Stimulated activated naive B cell treated with anti-CD40 and anti-IgM and Interleukin-4, amounts not matched to agents 10 μg/mL and 1 μg/mL and 100 μg/mL, for 72 hours (primary cell): ENCODE measurements at regions not wholly inside any gene's neighbourhood (a gene's known extent, or its start where the extent isn't known, plus 50 kb on each side); places are given as distances from the start of the nearest gene placed in this dataset.
A peak's percentile ranks its signal among the peaks of the same experiment; 100 is the strongest.

ENCODE experiments used
- ATAC-seq, 2 donors: fragments of 150-1000 bp; cut with Tn5 transposase; replicated peaks; 2 replicates each; pipeline ENCODE4 v1.10.0; 2021; ENCODE audit warnings: moderate library complexity in 1 of 2
- DNase-seq: peaks from one replicate; pipeline ENCODE4 v3.0.0; 2021
- H3K27ac Mint-ChIP-seq: one replicate; pipeline ENCODE4 v1.8.0; 2022; ENCODE audit warnings: mild to moderate bottlenecking, mixed read lengths
- H3K27me3 Mint-ChIP-seq, 2 donors: one replicate each; pipeline ENCODE4 v1.8.0; 2022; ENCODE audit warnings: mixed read lengths in 2 of 2
- H3K36me3 Mint-ChIP-seq, 2 donors: one replicate each; pipeline ENCODE4 v1.8.0; 2022; ENCODE audit warnings: mixed read lengths in 2 of 2, mild to moderate bottlenecking in 1 of 2
- H3K4me1 Mint-ChIP-seq, 2 donors: one replicate each; pipeline ENCODE4 v1.8.0; 2022; ENCODE audit warnings: mixed read lengths in 2 of 2, mild to moderate bottlenecking in 1 of 2
- H3K4me3 Mint-ChIP-seq, 2 donors: one replicate each; pipeline ENCODE4 v1.8.0; 2022; ENCODE audit warnings: mild to moderate bottlenecking in 2 of 2, mixed read lengths in 2 of 2, moderate library complexity in 1 of 2
- H3K9me3 Mint-ChIP-seq, 2 donors: one replicate each; pipeline ENCODE4 v1.8.0; 2022; ENCODE audit warnings: mixed read lengths in 2 of 2, mild to moderate bottlenecking in 1 of 2

DNA sequence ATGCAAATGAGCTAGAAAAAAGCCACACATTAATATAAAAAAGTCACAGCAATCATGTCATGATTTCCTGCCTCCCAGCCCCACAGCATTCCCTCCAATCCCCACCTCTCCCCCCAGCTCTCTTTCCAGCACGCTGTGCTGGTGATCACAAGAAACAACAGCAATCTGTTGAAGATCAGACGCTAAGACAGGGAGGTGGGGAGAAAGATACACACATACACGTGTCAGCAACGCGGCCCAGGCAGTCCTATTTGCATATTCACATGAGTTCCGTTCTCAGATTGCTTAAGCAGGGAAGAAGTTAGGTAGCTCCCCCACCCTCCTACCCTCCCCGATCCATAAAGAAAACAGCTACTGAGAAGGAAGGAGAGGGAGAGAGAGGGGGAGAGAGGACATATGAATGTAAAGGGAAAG, 405.5 kb upstream of the PSMD7 start:
- H3K9me3 Mint-ChIP-seq: no peaks in the 10 kb centered on the region
- no peaks in the 10 kb centered on the region for H3K36me3 Mint-ChIP-seq
- ATAC-seq: peak in 1 of 2 donors; percentile 25
- peak overlapping the region in 1 of 2 donors; percentile 3 for H3K4me3 Mint-ChIP-seq
- peaks cover 53 to 75% of the 10 kb centered on the region in 2 donors for H3K27me3 Mint-ChIP-seq
- DNase-seq: no peak
- H3K4me1 Mint-ChIP-seq: peaks cover 8 to 10% of the 10 kb centered on the region in 2 donors
- no peak overlapping the region for H3K27ac Mint-ChIP-seq

DNA sequence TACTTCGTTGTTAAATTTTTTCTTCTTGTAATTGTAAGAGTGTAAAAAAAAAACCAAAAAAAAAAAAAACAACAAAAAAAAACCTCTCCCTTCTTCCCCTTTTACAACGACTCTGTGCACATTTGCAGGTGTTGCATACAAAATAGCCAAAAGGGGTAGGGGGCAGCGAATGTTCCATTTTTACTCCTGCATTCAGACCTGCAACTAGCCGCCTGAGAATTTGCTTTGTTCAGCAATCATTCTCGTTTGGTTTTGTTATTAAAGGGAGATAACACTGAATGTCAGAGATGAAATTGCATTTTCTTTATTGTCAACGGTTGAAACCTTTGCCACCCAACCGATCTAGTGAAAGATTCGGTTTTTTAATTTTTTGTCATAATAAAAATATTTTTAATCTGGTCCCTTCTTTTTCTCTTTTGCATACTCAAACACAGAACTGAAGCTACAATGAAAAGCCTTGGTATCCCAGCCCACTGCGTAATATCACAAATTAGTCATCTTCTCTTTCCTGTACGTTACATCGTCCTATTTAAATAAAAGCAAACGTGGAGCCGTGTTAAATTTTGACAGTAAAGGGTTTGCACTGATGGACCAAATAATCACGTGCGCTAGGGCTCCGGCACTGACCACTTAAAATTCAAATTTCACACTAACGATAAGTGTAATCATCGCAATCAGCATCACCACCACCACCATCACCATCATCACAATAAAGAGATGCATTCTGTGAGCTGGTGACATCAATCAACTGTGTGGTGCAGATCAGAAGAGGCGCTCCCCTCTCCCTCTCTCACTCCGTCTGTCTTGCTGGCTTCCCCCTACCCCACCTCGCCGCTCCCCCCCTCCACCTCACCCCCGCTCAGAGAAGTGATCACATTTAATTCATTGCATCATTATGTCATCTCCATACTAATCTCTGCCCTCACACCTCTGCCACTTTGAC, 406.2 kb upstream of the PSMD7 start:
- no peak for ATAC-seq

DNA sequence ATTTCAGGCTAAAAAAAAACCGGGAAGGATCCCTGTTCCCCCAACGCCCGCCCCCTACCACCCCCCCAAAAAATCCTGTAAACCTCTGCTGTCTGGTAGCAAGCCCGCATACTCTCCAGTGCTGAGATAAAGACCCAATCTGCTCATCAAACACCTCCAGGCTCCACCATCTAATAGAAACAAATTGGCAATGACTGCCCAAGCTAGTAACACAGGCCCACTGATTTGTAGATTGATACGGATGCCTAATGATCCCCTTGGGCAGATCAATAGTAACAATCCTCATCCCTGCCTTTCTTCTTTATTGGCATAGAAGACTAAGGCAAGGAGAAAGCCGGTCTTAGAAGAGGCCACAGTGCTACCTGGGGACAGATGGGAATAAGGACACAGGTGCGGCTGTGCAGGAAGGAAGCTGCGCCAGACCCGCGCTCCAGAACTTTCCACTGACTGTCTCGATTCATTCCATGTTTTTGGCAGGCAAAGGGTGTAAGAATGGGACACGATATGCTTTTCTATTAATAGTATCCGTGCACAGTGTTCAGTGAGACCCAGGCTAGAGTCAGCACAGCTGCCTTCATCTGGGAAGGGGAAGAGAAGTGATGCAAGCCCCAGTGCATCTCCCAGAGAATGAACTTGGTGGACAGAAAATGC, 407.6 kb upstream of the PSMD7 start:
- DNase-seq: no peak
- peaks cover 46 to 75% of the 10 kb centered on the region in 2 donors for H3K27me3 Mint-ChIP-seq
- H3K36me3 Mint-ChIP-seq: no peaks in the 10 kb centered on the region
- ATAC-seq: no peak
- H3K27ac Mint-ChIP-seq: no peak overlapping the region
- no peak overlapping the region for H3K4me3 Mint-ChIP-seq
- H3K4me1 Mint-ChIP-seq: peaks cover 8 to 10% of the 10 kb centered on the region in 2 donors
- no peaks in the 10 kb centered on the region for H3K9me3 Mint-ChIP-seq

More for the DNA sequence above, 406.2 kb upstream of the PSMD7 start:
- no peak overlapping the region for H3K4me3 Mint-ChIP-seq
- no peaks in the 10 kb centered on the region for H3K9me3 Mint-ChIP-seq
- peaks cover 8 to 10% of the 10 kb centered on the region in 2 donors for H3K4me1 Mint-ChIP-seq
- DNase-seq: no peak
- no peak overlapping the region for H3K27ac Mint-ChIP-seq
- no peaks in the 10 kb centered on the region for H3K36me3 Mint-ChIP-seq
- peaks cover 52 to 79% of the 10 kb centered on the region in 2 donors for H3K27me3 Mint-ChIP-seq

DNA sequence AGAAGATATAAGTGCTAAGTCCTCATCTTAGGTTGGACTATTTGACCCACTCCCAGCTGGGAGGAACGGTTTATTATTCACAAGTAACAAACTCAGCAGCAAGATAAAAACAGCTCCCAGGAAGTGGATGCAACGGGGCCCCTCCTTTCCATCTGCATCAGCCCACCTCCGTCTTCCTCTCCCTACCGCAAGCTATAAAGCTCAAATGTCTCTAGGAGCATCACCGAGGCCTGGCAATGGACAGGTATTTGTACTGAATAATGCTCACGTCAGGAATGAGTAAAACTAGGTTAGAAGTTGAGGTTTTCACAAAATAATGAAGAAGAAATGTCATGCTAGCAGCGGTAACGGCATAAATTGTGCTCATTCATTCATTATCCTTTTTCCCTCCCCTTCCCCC, 408.7 kb upstream of the PSMD7 start:
- H3K9me3 Mint-ChIP-seq: no peaks in the 10 kb centered on the region
- ATAC-seq (no peak), DNase-seq (no peak)
- H3K4me3 Mint-ChIP-seq: no peak overlapping the region
- H3K4me1 Mint-ChIP-seq: peaks cover 8 to 10% of the 10 kb centered on the region in 2 donors
- H3K36me3 Mint-ChIP-seq: no peaks in the 10 kb centered on the region
- H3K27me3 Mint-ChIP-seq: peaks cover 38 to 64% of the 10 kb centered on the region in 2 donors
- H3K27ac Mint-ChIP-seq: no peak overlapping the region

DNA sequence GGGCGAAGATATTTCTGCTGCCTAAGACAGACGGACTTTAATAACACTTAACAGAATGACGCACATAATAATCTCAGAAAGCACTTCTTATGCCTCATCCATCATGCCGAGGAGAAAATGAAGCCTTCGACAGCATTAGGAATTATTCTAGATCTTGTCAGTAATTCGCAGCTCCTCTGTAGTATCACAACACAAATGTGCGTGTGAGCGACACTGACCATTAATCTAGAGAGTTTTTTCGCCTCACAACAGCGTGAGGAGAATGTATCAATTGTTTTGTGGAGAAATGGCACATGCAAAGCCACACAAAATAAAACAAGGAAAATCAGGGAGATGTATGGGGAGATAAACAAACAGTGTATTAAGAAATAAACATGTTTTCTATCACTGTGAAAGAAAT, 410.2 kb upstream of the PSMD7 start:
- ATAC-seq: no peak
- Mint-ChIP-seq H3K4me1 (peaks cover 7 to 8% of the 10 kb centered on the region in 2 donors), H3K4me3 (no peak overlapping the region)

DNA sequence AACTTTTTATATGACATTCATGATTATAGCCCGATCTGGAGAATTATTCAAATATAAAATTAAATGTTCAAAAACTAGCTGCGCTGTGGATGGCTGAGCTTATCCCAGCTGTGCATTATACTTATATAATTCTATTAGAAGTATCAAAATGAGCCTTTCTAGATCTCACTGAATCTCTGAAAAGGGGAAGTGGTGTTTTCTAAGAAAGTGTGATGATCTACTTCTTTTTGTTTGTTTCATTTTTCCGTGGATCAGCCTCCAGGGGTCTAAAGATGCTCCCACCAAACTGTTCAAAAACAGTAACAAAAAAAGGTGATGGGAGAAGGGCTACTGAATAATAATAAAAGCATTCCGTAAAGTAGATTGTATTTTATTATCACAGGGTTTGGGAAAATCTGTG, 411.3 kb upstream of the PSMD7 start:
- H3K27me3 Mint-ChIP-seq: peaks cover 18 to 45% of the 10 kb centered on the region in 2 donors
- H3K4me1 Mint-ChIP-seq: no peaks in the 10 kb centered on the region

More for the DNA sequence above, 410.2 kb upstream of the PSMD7 start:
- Mint-ChIP-seq H3K27me3 (peaks cover 29 to 54% of the 10 kb centered on the region in 2 donors), H3K27ac (no peak overlapping the region), H3K9me3 (no peaks in the 10 kb centered on the region), H3K36me3 (no peaks in the 10 kb centered on the region)
- no peak for DNase-seq

DNA sequence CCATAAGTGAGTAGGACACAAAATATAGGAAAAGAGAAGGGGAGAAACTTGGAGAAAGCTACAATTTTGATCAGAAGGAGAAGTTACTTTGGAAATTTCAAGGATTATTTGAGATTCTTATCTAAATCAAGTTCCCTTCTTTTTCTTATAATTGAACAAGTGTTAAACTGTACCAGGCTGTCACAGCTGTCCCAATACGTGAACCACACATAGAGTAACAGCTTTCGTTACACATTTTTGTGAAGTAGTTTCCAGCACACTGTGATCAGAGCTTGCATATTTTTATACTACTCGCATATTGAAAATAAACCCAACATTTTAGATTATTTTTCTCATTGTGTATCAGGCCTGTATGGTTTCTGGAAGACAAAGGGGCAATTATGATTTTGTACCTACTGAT, 412.8 kb upstream of the PSMD7 start:
- Mint-ChIP-seq H3K27ac (no peak overlapping the region), H3K27me3 (peaks cover 16 to 43% of the 10 kb centered on the region in 2 donors), H3K4me3 (no peak overlapping the region), H3K4me1 (no peaks in the 10 kb centered on the region), H3K9me3 (no peaks in the 10 kb centered on the region), H3K36me3 (no peaks in the 10 kb centered on the region)
- DNase-seq (no peak), ATAC-seq (no peak)

More for the DNA sequence above, 411.3 kb upstream of the PSMD7 start:
- H3K4me3 Mint-ChIP-seq: no peak overlapping the region
- ATAC-seq (peak in 1 of 2 donors; percentile 14), DNase-seq (no peak)
- no peaks in the 10 kb centered on the region for H3K36me3 Mint-ChIP-seq
- no peaks in the 10 kb centered on the region for H3K9me3 Mint-ChIP-seq
- no peak overlapping the region for H3K27ac Mint-ChIP-seq

DNA sequence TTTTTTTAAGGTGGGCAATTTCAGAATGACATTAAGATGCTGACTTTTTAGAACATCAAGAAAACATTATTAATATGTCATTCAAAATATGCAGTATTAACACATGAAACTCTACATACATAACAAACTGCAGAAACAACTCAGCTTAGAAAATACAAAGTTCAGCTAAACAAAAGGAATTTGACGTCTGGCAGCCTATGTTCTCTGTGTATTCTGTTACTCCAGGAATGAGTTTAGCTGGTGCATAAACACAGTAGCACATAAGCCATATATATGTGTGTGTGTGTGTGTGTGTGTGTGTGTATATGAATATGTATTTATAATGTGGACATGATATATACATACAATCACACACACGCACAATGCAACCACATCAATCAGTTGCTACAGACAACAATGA, 413.5 kb upstream of the PSMD7 start:
- ATAC-seq: no peak
- Mint-ChIP-seq H3K4me1 (no peaks in the 10 kb centered on the region), H3K36me3 (no peaks in the 10 kb centered on the region), H3K27me3 (peaks cover 14 to 36% of the 10 kb centered on the region in 2 donors), H3K27ac (no peak overlapping the region), H3K4me3 (no peak overlapping the region), H3K9me3 (no peaks in the 10 kb centered on the region)
- no peak for DNase-seq

DNA sequence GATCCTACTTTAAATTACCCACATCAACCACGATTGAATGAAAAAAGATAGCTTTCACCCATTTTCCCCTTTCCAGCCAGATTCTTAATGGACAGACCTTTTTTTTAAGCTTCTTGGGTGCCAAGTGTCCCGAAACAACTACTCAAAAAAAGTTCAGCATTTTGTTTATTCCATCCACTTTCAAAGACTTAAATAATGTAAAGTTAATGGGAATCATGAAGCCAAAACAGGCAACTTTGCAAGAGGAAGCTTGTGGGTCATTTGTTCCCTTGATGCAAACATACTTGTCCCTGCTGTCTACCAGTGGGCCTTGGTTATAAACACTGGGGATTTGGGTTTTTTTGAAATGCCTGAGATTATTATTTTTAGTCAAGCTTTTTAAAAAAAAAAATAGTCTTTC, 414.0 kb upstream of the PSMD7 start:
- H3K27me3 Mint-ChIP-seq: peaks cover 10 to 31% of the 10 kb centered on the region in 2 donors
- ATAC-seq: no peak
- H3K36me3 Mint-ChIP-seq: no peaks in the 10 kb centered on the region
- H3K4me1 Mint-ChIP-seq: no peaks in the 10 kb centered on the region
- no peak overlapping the region for H3K27ac Mint-ChIP-seq
- no peak overlapping the region for H3K4me3 Mint-ChIP-seq
- no peak for DNase-seq
- H3K9me3 Mint-ChIP-seq: no peaks in the 10 kb centered on the region

DNA sequence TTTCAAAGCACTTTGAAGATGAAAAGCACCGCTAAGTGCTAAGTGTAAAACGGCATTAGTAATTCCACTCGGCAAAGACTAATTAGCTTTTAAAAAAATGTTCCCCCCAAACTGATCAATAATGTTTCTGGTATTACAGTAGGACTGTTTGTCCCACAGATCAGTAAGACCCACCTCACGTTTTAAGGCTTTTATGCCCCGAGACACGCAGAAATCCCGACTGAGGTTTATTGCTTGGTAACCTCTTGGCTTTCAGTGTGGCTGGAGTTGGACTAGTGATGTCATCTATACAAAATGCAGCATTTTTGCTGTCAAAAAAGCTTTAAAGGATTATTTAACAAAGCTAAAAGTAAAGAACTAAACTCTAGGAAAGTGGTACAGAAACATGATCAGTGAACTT, 414.6 kb upstream of the PSMD7 start:
- ATAC-seq: no peak
- H3K27me3 Mint-ChIP-seq: peaks cover 10 to 25% of the 10 kb centered on the region in 2 donors
- no peak overlapping the region for H3K27ac Mint-ChIP-seq
- no peak for DNase-seq
- H3K4me3 Mint-ChIP-seq: no peak overlapping the region
- no peaks in the 10 kb centered on the region for H3K36me3 Mint-ChIP-seq
- no peaks in the 10 kb centered on the region for H3K4me1 Mint-ChIP-seq
- H3K9me3 Mint-ChIP-seq: no peaks in the 10 kb centered on the region

DNA sequence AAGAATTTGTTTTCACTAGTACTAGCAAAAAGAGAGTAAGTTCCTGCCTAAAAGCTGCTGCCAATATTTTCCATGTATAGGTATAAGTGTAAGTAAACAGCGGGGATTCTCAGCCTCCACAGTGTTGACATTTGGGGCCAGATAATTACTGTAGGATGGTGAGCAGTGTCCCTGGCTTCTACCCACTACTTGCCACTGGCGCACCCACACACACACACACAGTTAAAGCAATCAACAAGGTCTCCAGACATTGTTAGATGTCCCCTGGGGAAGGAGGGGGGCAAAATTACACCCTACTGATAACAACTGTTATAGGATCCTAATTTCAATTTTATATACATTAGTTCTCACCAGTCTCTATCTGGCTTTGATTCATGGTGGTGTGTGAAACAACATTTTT, 417.0 kb upstream of the PSMD7 start:
- Mint-ChIP-seq H3K36me3 (no peaks in the 10 kb centered on the region), H3K27me3 (peaks cover 11 to 12% of the 10 kb centered on the region in 2 donors), H3K4me3 (no peak overlapping the region), H3K27ac (no peak overlapping the region), H3K4me1 (no peaks in the 10 kb centered on the region), H3K9me3 (no peaks in the 10 kb centered on the region)
- ATAC-seq: no peak
- DNase-seq: no peak

DNA sequence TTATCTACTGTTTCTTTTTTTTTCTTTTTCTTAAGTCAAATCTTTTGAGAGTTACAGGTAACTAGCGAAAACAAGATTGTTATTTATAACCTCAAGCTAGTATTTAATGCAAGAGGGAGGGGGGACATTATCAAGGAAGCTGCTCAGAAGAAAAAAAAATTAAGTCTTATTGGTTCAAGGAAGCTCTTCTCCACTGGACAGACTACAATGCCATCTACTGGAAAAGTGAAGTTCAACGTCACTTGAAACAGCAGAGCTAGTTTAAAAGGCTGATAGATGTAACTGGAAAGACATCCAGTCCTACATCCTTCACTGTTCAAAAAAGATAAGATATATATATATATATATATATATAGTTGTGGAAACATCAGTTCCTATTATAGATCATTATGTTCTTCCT, 418.0 kb upstream of the PSMD7 start:
- DNase-seq (no peak), ATAC-seq (peak in 1 of 2 donors; percentile 39)
- H3K4me3 Mint-ChIP-seq: no peak overlapping the region
- no peaks in the 10 kb centered on the region for H3K36me3 Mint-ChIP-seq
- no peaks in the 10 kb centered on the region for H3K4me1 Mint-ChIP-seq
- H3K9me3 Mint-ChIP-seq: no peaks in the 10 kb centered on the region
- H3K27ac Mint-ChIP-seq: no peak overlapping the region
- H3K27me3 Mint-ChIP-seq: peaks cover 11 to 12% of the 10 kb centered on the region in 2 donors

DNA sequence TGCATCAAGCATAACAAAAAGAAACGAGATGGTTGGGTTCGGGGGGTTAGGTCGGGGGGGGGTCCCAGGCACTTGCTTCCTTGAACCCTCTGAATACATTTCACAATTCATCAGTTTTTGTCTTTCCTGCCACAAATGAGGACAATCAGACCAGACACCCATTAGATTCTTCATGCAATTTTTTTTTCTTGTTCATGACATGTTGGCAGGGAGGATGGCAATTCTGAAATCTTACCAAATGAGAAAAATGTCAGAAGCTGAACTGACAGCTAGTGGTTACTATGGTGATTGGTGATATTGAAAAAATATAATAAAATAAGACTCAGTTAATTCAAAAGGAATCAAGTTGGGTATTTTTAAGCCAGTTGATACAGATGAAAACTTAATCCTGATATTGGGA, 419.5 kb upstream of the PSMD7 start:
- no peak for DNase-seq
- peaks cover 11 to 12% of the 10 kb centered on the region in 2 donors for H3K27me3 Mint-ChIP-seq
- H3K9me3 Mint-ChIP-seq: no peaks in the 10 kb centered on the region
- no peak overlapping the region for H3K4me3 Mint-ChIP-seq
- no peaks in the 10 kb centered on the region for H3K4me1 Mint-ChIP-seq
- no peak for ATAC-seq
- no peaks in the 10 kb centered on the region for H3K36me3 Mint-ChIP-seq
- no peak overlapping the region for H3K27ac Mint-ChIP-seq

DNA sequence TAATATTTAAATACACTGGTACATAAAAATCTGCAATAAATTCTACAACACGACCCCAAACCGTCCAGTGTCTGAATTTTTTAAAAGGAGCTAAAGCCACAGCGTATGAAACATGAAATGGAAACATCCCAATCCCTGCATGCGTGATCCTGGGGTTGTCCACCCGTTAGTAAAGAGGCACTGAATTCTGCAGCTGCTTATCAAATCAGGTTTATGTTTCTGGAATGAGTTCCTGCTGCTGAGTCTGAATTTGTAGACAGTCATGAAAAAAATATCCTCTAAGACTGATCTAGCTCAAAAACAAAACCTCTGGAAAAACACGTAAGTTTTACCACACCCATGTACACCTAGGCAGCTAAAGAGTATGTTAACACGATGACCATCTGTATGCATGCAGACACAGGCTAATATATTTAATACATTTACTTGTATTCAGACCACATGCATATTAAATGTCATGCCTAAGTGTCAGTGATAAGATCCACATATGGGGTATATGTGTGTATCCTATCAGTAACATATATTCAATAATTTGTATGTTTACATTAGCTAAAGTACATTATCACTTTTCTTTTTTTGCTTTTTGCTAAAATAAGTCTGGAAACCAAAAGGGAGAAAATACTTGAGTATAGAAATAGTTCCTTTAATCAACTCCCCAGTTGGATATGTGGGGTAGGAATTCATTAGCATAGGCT, 420.5 kb upstream of the PSMD7 start:
- Mint-ChIP-seq H3K9me3 (no peaks in the 10 kb centered on the region), H3K36me3 (no peaks in the 10 kb centered on the region), H3K4me3 (no peak overlapping the region), H3K27ac (no peak overlapping the region), H3K27me3 (peaks cover 12% of the 10 kb centered on the region in 2 donors), H3K4me1 (no peaks in the 10 kb centered on the region)
- DNase-seq (no peak), ATAC-seq (no peak)
